SW 1271 (cell line): ENCODE measurements at regions not wholly inside any gene's neighbourhood (a gene's known extent, or its start where the extent isn't known, plus 50 kb on each side); places are given as distances from the start of the nearest gene placed in this dataset.
A peak's percentile ranks its signal among the peaks of the same experiment; 100 is the strongest.
"Not testable (repeated sequence)": the region's sequence is repeated elsewhere in the genome, so short reads cannot be mapped to it uniquely, and the experiment has no call there.

Experiments used
- DNase-seq, 2 experiments: peaks; one replicate each; lab custom pipeline; 2025; lab: John Stamatoyannopoulos, UW

DNA sequence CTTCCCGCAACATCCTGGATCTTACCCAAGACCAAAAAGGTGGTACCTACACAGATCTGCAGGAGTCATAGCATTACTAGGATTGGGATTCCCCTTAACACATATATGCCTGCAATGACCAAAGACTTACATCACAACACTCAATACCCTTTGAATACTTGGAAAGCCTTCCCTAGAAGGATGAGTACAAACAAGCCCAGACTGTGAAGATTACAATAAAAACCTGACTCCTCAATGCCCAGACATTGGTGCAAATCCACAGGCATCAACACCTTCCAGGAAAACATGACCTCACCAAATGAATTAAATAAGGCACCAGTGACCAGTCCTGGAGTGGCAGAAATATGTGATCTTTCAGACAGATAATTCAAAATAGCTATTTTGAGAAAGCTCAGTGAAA is 326.8 kb downstream of the TBL1XR1 start:
- DNase-seq = no peak

- no peak for DNase-seq
These were observed 329.3 kb downstream of the TBL1XR1 start for GRCh38 chr3:176867681-176868663.

GRCh38 chr3:176861137-176861536 is 336.1 kb downstream of the TBL1XR1 start:
- DNase-seq = no peak

GRCh38 chr3:176856721-176857120 is 340.6 kb downstream of the TBL1XR1 start:
- DNase-seq = no peak

DNA sequence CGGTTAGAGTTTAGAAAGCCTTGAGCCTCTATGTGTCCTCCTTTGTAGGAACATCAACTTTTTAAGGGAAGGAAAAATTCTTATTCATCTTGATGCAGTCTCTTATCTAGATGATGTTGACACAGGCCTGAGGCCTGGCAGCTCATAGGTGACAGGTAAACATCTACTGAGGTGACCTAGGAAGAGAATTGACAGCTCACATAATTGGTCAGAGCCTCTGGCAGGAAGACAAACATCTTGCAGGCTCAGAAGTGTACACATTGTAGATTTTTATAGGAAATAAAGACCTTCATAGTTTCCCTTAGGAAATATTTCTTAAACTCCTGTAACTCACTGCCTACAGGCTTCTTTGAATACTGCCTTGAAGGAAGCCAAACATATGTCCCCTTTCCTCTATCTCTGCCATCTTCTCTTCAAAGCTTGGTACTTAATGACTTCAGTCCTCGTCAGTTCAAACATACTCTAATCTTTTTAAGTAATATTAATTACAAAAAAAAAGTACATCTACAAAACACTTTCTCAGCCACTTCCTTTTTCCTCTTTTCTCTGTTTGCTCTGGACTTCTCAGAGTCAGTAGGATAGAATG is 341.3 kb downstream of the TBL1XR1 start:
- no peak for DNase-seq

- DNase-seq = no peak
These were observed 342.1 kb downstream of the TBL1XR1 start for GRCh38 chr3:176855213-176855612.

GRCh38 chr3:176850498-176850897 is 346.8 kb downstream of the TBL1XR1 start:
- DNase-seq = no peak

DNA sequence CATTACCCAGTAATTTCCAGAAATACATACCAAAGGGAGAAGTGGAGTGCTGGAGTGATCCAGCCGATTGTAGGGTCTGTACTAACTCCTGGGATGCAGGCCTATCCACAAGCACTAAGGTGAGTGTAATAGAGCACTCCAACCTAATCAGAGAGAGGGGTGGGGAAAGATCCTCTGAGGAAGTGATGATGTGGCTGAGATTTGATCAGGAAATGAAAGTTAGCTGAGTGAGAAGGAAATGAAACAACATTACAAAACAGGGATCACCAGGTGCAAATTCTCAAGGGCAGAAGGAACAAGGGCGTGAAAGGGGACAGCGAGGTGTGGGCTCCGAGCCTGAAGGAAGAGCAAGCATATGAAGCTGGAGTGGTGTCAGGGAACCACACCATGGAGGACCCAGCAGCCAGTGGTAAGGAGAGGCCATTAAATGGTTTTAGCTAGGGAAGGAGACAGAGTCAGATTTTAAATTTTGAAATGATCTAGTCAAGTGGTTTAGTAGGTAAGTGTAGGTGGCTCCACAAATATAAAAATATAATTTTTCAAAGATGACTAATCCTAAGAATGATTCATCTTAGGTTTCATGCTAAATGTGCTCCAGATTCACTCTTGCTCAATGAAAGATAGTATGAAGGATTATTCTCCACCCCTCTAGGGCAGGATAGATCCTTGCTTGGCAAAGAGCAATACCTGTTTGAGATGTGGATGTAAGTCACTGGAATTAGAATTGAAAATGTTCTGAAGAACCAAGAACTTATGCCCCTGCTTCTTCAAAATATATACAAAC is 348.7 kb downstream of the TBL1XR1 start:
- no peak for DNase-seq

DNA sequence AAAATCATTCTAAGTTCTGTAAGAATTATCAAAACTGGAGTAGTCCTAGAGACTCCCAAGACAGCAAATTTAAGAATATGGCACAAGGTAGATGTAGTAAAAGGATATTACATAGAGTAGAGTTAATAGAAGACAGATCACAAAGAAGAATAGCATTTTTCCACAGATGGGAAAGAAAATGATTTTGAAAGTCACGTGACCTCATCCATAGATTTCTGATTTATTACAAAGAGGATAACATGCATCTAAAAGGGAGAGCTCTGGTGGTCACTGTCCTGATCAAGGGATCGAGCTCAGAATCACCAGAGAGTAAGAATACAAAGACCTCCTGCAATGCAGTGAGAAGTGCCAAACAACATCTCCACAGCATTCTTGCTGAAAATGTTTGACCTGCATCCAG is 354.4 kb downstream of the TBL1XR1 start:
- DNase-seq = no peak

DNA sequence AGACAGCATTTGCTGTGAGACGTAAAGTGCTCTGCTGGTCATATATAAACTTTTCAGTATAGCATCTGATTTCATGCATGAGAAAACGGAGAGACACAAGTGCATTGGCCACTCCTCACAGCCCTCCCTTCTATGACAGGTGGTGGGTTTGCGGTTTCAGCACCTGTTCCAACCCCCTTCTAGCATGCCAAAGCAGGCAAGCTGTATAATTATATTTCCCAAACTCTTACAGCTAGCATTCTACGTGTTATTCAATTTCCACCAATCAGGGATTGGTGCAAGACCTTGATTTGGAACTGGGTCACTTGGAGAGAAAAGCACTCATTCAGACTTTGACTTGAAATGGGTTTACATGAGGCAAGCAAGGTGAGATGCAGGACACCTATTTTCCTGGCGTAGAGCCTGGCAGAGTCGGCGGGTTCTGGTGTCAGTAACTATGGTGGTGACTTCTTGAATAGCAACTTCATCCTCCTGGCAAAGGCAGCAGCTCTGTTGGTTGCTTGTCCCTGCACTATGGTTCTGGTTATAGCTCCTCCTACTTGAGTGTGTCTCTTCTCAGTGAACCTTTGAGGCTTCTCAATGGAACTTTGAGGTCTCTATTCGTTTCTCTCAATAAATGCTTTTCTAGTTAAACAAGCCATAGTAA is 356.5 kb downstream of the TBL1XR1 start:
- no peak for DNase-seq

GRCh38 chr3:176839901-176840300 is 357.4 kb downstream of the TBL1XR1 start:
- DNase-seq = no peak

DNA sequence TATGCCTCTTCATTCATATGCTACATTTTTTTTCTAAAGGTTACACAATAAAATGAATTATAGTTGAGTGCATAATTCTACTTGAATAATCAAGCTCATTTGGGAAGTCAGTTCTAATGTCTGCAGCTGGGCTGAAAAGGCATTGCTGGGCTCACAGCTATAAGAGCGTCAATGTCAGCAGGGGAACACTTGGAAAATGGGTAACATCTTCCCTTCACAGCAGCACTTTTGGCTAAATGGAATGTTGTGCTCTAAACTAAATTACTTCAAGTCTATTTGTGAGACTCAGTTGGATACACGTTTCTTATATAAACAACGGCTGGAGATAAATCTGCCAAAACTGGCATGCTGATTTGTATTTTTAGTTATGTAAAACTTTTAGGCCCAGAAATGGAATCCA is 357.8 kb downstream of the TBL1XR1 start:
- no peak for DNase-seq

DNA sequence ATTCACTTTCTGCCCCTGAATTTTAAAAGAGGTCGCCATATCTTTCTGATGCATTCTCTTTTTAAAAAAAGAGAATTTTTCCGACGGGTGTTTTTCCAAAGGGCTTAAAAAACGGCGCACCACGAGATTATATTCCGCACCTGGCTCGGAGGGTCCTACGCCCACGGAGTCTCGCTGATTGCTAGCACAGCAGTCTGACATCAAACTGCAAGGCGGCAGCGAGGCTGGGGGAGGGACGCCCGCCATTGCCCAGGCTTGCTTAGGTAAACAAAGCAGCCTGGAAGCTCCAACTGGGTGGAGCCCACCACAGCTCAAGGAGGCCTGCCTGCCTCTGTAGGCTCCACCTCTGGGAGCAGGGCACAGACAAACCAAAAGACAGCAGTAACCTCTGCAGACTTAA is 370.0 kb downstream of the TBL1XR1 start:
- not testable (repeated sequence) for DNase-seq

DNA sequence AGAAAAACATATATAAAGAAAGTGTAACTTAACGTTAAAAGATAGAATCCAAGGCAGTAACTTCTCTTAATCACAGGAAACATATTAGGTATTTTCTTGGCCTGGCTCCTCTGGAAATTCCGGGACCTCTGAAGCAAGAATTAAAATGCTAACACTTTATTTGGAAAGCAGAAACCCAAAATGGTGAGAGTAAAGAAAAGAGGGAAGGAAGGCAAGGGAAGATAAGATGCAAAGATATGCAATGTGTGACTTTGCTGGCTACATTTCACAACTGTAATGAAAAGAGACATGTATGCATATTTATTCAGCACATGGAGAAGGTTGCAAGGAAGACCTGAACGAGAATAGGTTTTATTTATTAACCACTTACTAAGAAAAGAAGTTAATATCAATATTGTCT is 372.5 kb downstream of the TBL1XR1 start:
- no peak for DNase-seq

GRCh38 chr3:176820764-176821163 is 376.5 kb downstream of the TBL1XR1 start:
- DNase-seq = no peak

DNA sequence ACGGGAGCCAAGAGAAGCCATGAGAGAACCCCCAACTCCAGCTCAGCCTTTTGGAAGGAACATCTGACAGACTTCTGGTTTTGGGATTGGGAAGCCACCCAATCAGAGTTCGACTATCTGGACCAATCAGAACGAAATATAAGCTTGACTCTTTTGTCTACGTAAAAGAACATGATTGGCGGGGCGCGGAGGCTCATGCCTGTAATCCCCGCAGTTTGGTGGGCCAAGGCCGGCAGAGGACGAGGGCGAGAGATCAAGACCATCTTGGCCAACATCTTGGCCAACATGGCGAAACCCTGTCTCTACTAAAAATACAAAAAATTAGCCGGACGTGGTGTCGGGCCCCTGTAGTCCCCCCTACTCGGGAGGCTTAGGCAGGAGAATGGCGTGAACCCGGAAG is 380.3 kb downstream of the TBL1XR1 start:
- no peak for DNase-seq

GRCh38 chr3:176814285-176814684 is 383.0 kb downstream of the TBL1XR1 start:
- peak in 1 of 2 experiments; percentile 1 for DNase-seq

DNA sequence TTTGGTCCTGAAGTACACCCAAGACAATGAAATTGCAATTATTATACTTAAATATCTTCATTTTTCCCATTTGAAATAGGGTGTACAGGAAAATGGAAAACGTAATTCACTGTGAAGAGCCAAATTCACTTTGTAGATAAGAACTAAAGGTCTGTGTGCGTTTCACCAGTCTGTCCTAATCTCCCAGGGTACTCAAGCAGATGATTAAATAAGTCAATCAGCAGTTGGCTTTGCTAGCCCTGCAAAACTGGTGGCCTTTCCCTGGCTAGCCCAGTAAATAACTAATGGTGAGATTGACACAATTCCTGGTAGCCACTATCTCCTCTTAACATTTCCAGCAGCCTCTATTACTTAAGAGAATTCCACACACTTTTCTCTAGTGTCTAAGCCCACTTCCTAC is 389.3 kb downstream of the TBL1XR1 start:
- no peak for DNase-seq

GRCh38 chr3:176799675-176800074 is 397.6 kb downstream of the TBL1XR1 start:
- no peak for DNase-seq

GRCh38 chr3:176798680-176799079 is 398.6 kb downstream of the TBL1XR1 start:
- no peak for DNase-seq

- DNase-seq = no peak
These were observed 400.9 kb downstream of the TBL1XR1 start for GRCh38 chr3:176796371-176796770.

GRCh38 chr3:176795891-176796290 is 401.4 kb downstream of the TBL1XR1 start:
- DNase-seq = no peak
